HG03342 (cell line): ENCODE measurements at regions not wholly inside any gene's neighbourhood (a gene's known extent, or its start where the extent isn't known, plus 50 kb on each side); places are given as distances from the start of the nearest gene placed in this dataset.
"Not testable (repeated sequence)": the region's sequence is repeated elsewhere in the genome, so short reads cannot be mapped to it uniquely, and the experiment has no call there.

Experiments
- ATAC-seq: cut with Tn5 transposase; IDR thresholded peaks from one replicate; pipeline ENCODE4 v1.9.1; 2021; ENCODE audit warnings: mild to moderate bottlenecking, moderate library complexity; ENCODE audit not compliant: unreplicated experiment

- ATAC-seq = no peak
These were observed 1325.8 kb downstream of the AACS start for GRCh38 chr12:126390969-126391566.

GRCh38 chr12:126396536-126396935 lies 1331.3 kb downstream of the AACS start:
- ATAC-seq = no peak

- ATAC-seq = no peak
These were observed 1331.9 kb downstream of the AACS start for GRCh38 chr12:126397071-126397581.

GRCh38 chr12:126397660-126398059 lies 1332.4 kb downstream of the AACS start:
- no peak for ATAC-seq

GRCh38 chr12:126400831-126401230 lies 1335.6 kb downstream of the AACS start:
- no peak for ATAC-seq

GRCh38 chr12:126404293-126404881 lies 1339.2 kb downstream of the AACS start:
- no peak for ATAC-seq

GRCh38 chr12:126418400-126418799 lies 1353.2 kb downstream of the AACS start:
- ATAC-seq = no peak

- ATAC-seq = no peak
These were observed 1353.9 kb downstream of the AACS start for GRCh38 chr12:126419131-126419530.

- no peak for ATAC-seq
These were observed 1359.5 kb downstream of the AACS start for GRCh38 chr12:126424696-126425095.

GRCh38 chr12:126425264-126425663 lies 1360.0 kb downstream of the AACS start:
- ATAC-seq = no peak

- ATAC-seq = no peak
These were observed 1363.5 kb downstream of the AACS start for GRCh38 chr12:126428769-126429168.

- ATAC-seq = no peak
These were observed 1365.7 kb downstream of the AACS start for GRCh38 chr12:126430921-126431320.

- no peak for ATAC-seq
These were observed 1366.5 kb downstream of the AACS start for GRCh38 chr12:126431767-126432166.

GRCh38 chr12:126432780-126433179 lies 1367.5 kb downstream of the AACS start:
- ATAC-seq = no peak

- no peak for ATAC-seq
These were observed 1369.3 kb downstream of the AACS start for GRCh38 chr12:126434412-126434985.

- ATAC-seq = no peak
These were observed 1370.8 kb downstream of the AACS start for GRCh38 chr12:126436041-126436440.

- ATAC-seq = no peak
These were observed 1372.7 kb downstream of the AACS start for GRCh38 chr12:126437934-126438333.

- no peak for ATAC-seq
These were observed 1378.7 kb downstream of the AACS start for GRCh38 chr12:126443977-126444376.

- ATAC-seq = no peak
These were observed 1382.1 kb downstream of the AACS start for GRCh38 chr12:126447346-126447745.

- no peak for ATAC-seq
These were observed 1386.6 kb downstream of the AACS start for GRCh38 chr12:126451809-126452208.

- not testable (repeated sequence) for ATAC-seq
These were observed 1387.5 kb downstream of the AACS start for GRCh38 chr12:126452686-126453085.

GRCh38 chr12:126454581-126454980 lies 1389.3 kb downstream of the AACS start:
- ATAC-seq = no peak
